ACC112 (cell line): ENCODE measurements at regions not wholly inside any gene's neighbourhood (a gene's known extent, or its start where the extent isn't known, plus 50 kb on each side); places are given as distances from the start of the nearest gene placed in this dataset.

Experiments used
- H2AFZ ChIP-seq: fragments of 200-600 bp; sonication (generic); one replicate; pipeline ENCODE4 v1.6.0; 2017; ENCODE audit warnings: antibody characterized with exemption, low read length; ENCODE audit not compliant: unreplicated experiment
- H3K27ac ChIP-seq: fragments of 200-600 bp; sonication (generic); 2 replicates; pipeline ENCODE4 v1.5.1; 2014; ENCODE audit warnings: low read depth, mild to moderate bottlenecking, antibody characterized with exemption, low read length, moderate library complexity
- H3K27me3 ChIP-seq: fragments of 200-600 bp; sonication (generic); 2 replicates; pipeline ENCODE4 v1.6.1; 2014; ENCODE audit warnings: mild to moderate bottlenecking, antibody characterized with exemption, low read length, moderate library complexity, mixed read lengths; ENCODE audit not compliant: insufficient read depth
- H3K36me3 ChIP-seq: fragments of 200-600 bp; sonication (generic); 2 replicates; pipeline ENCODE4 v1.6.1; 2016; ENCODE audit warnings: mild to moderate bottlenecking, antibody characterized with exemption, low read length, moderate library complexity, mixed read lengths; ENCODE audit not compliant: insufficient read depth
- H3K4me1 ChIP-seq: fragments of 200-600 bp; sonication (generic); one replicate; pipeline ENCODE4 v1.6.1; 2016; ENCODE audit warnings: low read length, mixed read lengths; ENCODE audit not compliant: insufficient read depth, unreplicated experiment, control insufficient read depth
- H3K4me3 ChIP-seq: fragments of 200-600 bp; sonication (generic); 2 replicates; pipeline ENCODE4 v1.5.1; 2014; ENCODE audit warnings: mild to moderate bottlenecking, low read depth, low read length
- H3K79me2 ChIP-seq: fragments of 200-600 bp; sonication (generic); one replicate; pipeline ENCODE4 v1.6.0; 2016; ENCODE audit warnings: low read length; ENCODE audit not compliant: control insufficient read depth, unreplicated experiment, insufficient read depth

- no peak overlapping the region for H3K27ac ChIP-seq
- H3K4me3 ChIP-seq = no peak overlapping the region
- no peak overlapping the region for H2AFZ ChIP-seq
- no peaks in the 10 kb centered on the region for H3K79me2 ChIP-seq
- no peaks in the 10 kb centered on the region for H3K36me3 ChIP-seq
- H3K27me3 ChIP-seq = no peaks in the 10 kb centered on the region
- H3K4me1 ChIP-seq = no peaks in the 10 kb centered on the region
Measured at GRCh38 chr14:86530457-86530856, 1000.5 kb downstream of the FLRT2 start.

GRCh38 chr14:86527312-86527711 lies 997.4 kb downstream of the FLRT2 start:
- Histone ChIP-seq H3K4me3 (no peak overlapping the region), H3K79me2 (no peaks in the 10 kb centered on the region), H3K27me3 (no peaks in the 10 kb centered on the region), H2AFZ (no peak overlapping the region), H3K4me1 (no peaks in the 10 kb centered on the region), H3K36me3 (no peaks in the 10 kb centered on the region), H3K27ac (no peak overlapping the region)

- Histone ChIP-seq H3K4me3 (no peak overlapping the region), H3K27me3 (no peaks in the 10 kb centered on the region), H3K79me2 (no peaks in the 10 kb centered on the region), H3K27ac (no peak overlapping the region), H3K36me3 (no peaks in the 10 kb centered on the region), H2AFZ (no peak overlapping the region), H3K4me1 (no peaks in the 10 kb centered on the region)
Measured at GRCh38 chr14:86525673-86526072, 995.7 kb downstream of the FLRT2 start.

- no peak overlapping the region for H3K27ac ChIP-seq
Measured at GRCh38 chr14:86521843-86522242, 991.9 kb downstream of the FLRT2 start.

GRCh38 chr14:86521031-86521730 lies 991.2 kb downstream of the FLRT2 start:
- Histone ChIP-seq H3K36me3 (no peaks in the 10 kb centered on the region), H3K79me2 (no peaks in the 10 kb centered on the region), H3K4me1 (no peaks in the 10 kb centered on the region), H3K27ac (no peak overlapping the region), H3K4me3 (no peak overlapping the region), H3K27me3 (no peaks in the 10 kb centered on the region), H2AFZ (no peak overlapping the region)

More at GRCh38 chr14:86521843-86522242, 991.9 kb downstream of the FLRT2 start:
- Histone ChIP-seq H3K27me3 (no peaks in the 10 kb centered on the region), H3K79me2 (no peaks in the 10 kb centered on the region), H2AFZ (no peak overlapping the region), H3K36me3 (no peaks in the 10 kb centered on the region), H3K4me1 (no peaks in the 10 kb centered on the region), H3K4me3 (no peak overlapping the region)

- H3K79me2 ChIP-seq = no peaks in the 10 kb centered on the region
- H3K4me3 ChIP-seq = no peak overlapping the region
- H2AFZ ChIP-seq = no peak overlapping the region
- no peak overlapping the region for H3K27ac ChIP-seq
- H3K4me1 ChIP-seq = no peaks in the 10 kb centered on the region
- no peaks in the 10 kb centered on the region for H3K36me3 ChIP-seq
- no peaks in the 10 kb centered on the region for H3K27me3 ChIP-seq
Measured at GRCh38 chr14:86518298-86518697, 988.4 kb downstream of the FLRT2 start.

GRCh38 chr14:86515195-86515594 lies 985.3 kb downstream of the FLRT2 start:
- no peak overlapping the region for H3K4me3 ChIP-seq
- H3K36me3 ChIP-seq = no peaks in the 10 kb centered on the region
- no peaks in the 10 kb centered on the region for H3K79me2 ChIP-seq
- H3K27me3 ChIP-seq = no peaks in the 10 kb centered on the region
- no peaks in the 10 kb centered on the region for H3K4me1 ChIP-seq
- H3K27ac ChIP-seq = no peak overlapping the region
- no peak overlapping the region for H2AFZ ChIP-seq

- Histone ChIP-seq H3K27ac (no peak overlapping the region), H3K4me3 (no peak overlapping the region), H3K4me1 (no peaks in the 10 kb centered on the region), H3K79me2 (no peaks in the 10 kb centered on the region), H3K36me3 (no peaks in the 10 kb centered on the region), H3K27me3 (no peaks in the 10 kb centered on the region), H2AFZ (no peak overlapping the region)
Measured at GRCh38 chr14:86513564-86513963, 983.6 kb downstream of the FLRT2 start.

- Histone ChIP-seq H2AFZ (no peak overlapping the region), H3K27me3 (no peaks in the 10 kb centered on the region), H3K4me1 (no peaks in the 10 kb centered on the region), H3K79me2 (no peaks in the 10 kb centered on the region), H3K27ac (no peak overlapping the region), H3K4me3 (no peak overlapping the region), H3K36me3 (no peaks in the 10 kb centered on the region)
Measured at GRCh38 chr14:86513056-86513455, 983.1 kb downstream of the FLRT2 start.

GRCh38 chr14:86510491-86510890 lies 980.5 kb downstream of the FLRT2 start:
- Histone ChIP-seq H2AFZ (no peak overlapping the region), H3K4me3 (no peak overlapping the region), H3K27me3 (no peaks in the 10 kb centered on the region), H3K4me1 (no peaks in the 10 kb centered on the region), H3K36me3 (no peaks in the 10 kb centered on the region), H3K79me2 (no peaks in the 10 kb centered on the region), H3K27ac (no peak overlapping the region)

- H2AFZ ChIP-seq = no peak overlapping the region
- H3K4me3 ChIP-seq = no peak overlapping the region
- no peaks in the 10 kb centered on the region for H3K27me3 ChIP-seq
- no peak overlapping the region for H3K27ac ChIP-seq
- H3K79me2 ChIP-seq = no peaks in the 10 kb centered on the region
- H3K36me3 ChIP-seq = no peaks in the 10 kb centered on the region
- no peaks in the 10 kb centered on the region for H3K4me1 ChIP-seq
Measured at GRCh38 chr14:86505808-86506207, 975.9 kb downstream of the FLRT2 start.
